Body of pancreas (tissue), 4 donors: ENCODE measurements at regions not wholly inside any gene's neighbourhood (a gene's known extent, or its start where the extent isn't known, plus 50 kb on each side); places are given as distances from the start of the nearest gene placed in this dataset.

Source experiments
- ATAC-seq: fragments of 150-250 bp; one replicate; pipeline ENCODE4 v1.9.1; 2016
- DNase-seq, 4 donors: peaks; one replicate each; pipeline ENCODE4 v3.0.0-alpha.2; 2019
- H3K27ac ChIP-seq, 4 donors: fragments of 200-600 bp; sonication (generic); 1 replicate in 3 of 4; 2 replicates in 1 of 4; pipeline versions ENCODE4 v1.5.1 to v1.6.1; 2016 to 2019; ENCODE audit warnings: mild to moderate bottlenecking in 1 of 4, mixed read lengths in 1 of 4, moderate library complexity in 1 of 4
- H3K27me3 ChIP-seq, 2 donors: fragments of 200-600 bp; sonication (generic); one replicate each; pipeline ENCODE4 v1.6.0; 2016; ENCODE audit warnings: mild to moderate bottlenecking in 1 of 2
- H3K36me3 ChIP-seq, 2 donors: fragments of 200-600 bp; sonication (generic); replicated peaks in 1 of 2; 2 replicates each; pipeline ENCODE4 v1.5.1; 2016; ENCODE audit warnings: low read depth in 2 of 2; ENCODE audit not compliant: insufficient read depth in 1 of 2
- H3K4me1 ChIP-seq: fragments of 200-600 bp; sonication (generic); one replicate; pipeline ENCODE4 v1.6.0; 2016
- H3K4me3 ChIP-seq, 2 donors: fragments of 200-600 bp; sonication (generic); 1 replicate in 1 of 2; 2 replicates in 1 of 2; pipeline ENCODE4 v1.5.1; 2016 to 2019
- H3K9me3 ChIP-seq, 3 donors: fragments of 200-600 bp; sonication (generic); 1 replicate in 2 of 3; 2 replicates in 1 of 3; pipeline ENCODE4 v1.5.1; 2016
- POLR2A ChIP-seq, 3 donors: fragments of 450-650 bp; IDR thresholded peaks; one replicate each; pipeline ENCODE4 v1.6.1; 2016; ENCODE audit warnings: antibody characterized with exemption in 3 of 3, mild to moderate bottlenecking in 2 of 3
- WGBS, 2 donors: methylation state at CpG; one replicate each; pipeline ENCODE4 v1.1.5; 2017; 5-methylcytosine and 5-hydroxymethylcytosine counted together
- intact Hi-C: fragments of 100-400 bp; cut with DNase I; formaldehyde crosslinking; loops from one replicate; pipeline ENCODE4 v1.15.1; 2023
- TF ChIP-seq, protein P1 (sequence below), 7 experiments: fragments of 450-650 bp in 4 of 7; fragments of 200-600 bp in 3 of 7; sonication (generic) in 3 of 7; IDR thresholded peaks; one replicate each; pipeline ENCODE4 v1.5.1; 2016 to 2019; ENCODE audit warnings: antibody characterized with exemption in 7 of 7

GRCh38 chr6:100112855-100113508 is 119.0 kb upstream of the MCHR2 start:
- Histone ChIP-seq H3K36me3 (no peaks in the 10 kb centered on the region), H3K4me1 (no peaks in the 10 kb centered on the region), H3K4me3 (no peak overlapping the region), H3K27ac (no peak overlapping the region), H3K9me3 (no peaks in the 10 kb centered on the region), H3K27me3 (no peaks in the 10 kb centered on the region)
- TF ChIP-seq, protein P1, sequence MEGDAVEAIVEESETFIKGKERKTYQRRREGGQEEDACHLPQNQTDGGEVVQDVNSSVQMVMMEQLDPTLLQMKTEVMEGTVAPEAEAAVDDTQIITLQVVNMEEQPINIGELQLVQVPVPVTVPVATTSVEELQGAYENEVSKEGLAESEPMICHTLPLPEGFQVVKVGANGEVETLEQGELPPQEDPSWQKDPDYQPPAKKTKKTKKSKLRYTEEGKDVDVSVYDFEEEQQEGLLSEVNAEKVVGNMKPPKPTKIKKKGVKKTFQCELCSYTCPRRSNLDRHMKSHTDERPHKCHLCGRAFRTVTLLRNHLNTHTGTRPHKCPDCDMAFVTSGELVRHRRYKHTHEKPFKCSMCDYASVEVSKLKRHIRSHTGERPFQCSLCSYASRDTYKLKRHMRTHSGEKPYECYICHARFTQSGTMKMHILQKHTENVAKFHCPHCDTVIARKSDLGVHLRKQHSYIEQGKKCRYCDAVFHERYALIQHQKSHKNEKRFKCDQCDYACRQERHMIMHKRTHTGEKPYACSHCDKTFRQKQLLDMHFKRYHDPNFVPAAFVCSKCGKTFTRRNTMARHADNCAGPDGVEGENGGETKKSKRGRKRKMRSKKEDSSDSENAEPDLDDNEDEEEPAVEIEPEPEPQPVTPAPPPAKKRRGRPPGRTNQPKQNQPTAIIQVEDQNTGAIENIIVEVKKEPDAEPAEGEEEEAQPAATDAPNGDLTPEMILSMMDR (IDR thresholded peaks at IDR 0.05) = no peak
- TF ChIP-seq POLR2A (IDR thresholded peaks at IDR 0.05) = no peak
- ATAC-seq (no peak), DNase-seq (no peak)
- intact Hi-C loops = no loop called here
- WGBS, 2 donors = 62 to 64% methylated on average over 8 of the region's 8 CpGs

DNA sequence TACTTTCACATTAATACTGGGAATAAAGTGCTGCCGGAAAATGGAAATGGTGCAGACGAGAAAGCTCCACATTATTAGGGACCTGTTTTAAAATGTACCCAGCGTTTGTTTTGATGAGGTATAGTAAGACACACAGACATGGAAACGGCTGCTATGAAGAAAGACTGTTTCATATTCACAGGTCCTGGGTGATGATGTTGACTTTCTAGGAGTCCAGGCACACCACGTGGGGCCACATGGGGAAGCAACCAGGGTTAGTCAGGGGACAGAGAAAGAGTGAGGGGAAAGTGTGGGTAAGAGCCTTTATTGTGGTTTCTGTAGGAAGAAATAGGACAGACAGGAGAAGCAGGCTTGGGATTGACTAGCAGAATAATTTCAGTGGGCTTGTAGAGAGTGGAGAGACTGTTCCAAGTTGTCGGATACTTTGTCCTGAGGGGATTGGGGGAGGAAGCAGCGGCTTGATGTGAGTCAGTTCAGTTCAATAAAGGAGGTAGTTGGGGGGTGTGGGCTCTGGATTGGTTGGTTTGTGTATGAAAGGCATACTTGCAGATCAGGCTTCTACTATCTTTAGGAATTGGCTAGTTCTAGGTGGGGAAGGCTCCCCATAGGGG is 112.0 kb upstream of the MCHR2 start:
- 50 to 56% methylated on average over 7 of the region's 7 CpGs for WGBS, 2 donors
- Histone ChIP-seq H3K4me1 (no peaks in the 10 kb centered on the region), H3K4me3 (no peak overlapping the region), H3K36me3 (no peaks in the 10 kb centered on the region), H3K27ac (no peak overlapping the region), H3K27me3 (no peaks in the 10 kb centered on the region), H3K9me3 (no peaks in the 10 kb centered on the region)
- TF ChIP-seq, protein P1 (IDR thresholded peaks at IDR 0.05) = no peak
- no peak for TF ChIP-seq POLR2A (IDR thresholded peaks at IDR 0.05)
- DNase-seq = no peak
- no peak for ATAC-seq
- intact Hi-C loops = loop anchor here (10.0 kb wide), 1 partner anchor 559 kb away; no protein-coding TSS in a partner anchor

DNA sequence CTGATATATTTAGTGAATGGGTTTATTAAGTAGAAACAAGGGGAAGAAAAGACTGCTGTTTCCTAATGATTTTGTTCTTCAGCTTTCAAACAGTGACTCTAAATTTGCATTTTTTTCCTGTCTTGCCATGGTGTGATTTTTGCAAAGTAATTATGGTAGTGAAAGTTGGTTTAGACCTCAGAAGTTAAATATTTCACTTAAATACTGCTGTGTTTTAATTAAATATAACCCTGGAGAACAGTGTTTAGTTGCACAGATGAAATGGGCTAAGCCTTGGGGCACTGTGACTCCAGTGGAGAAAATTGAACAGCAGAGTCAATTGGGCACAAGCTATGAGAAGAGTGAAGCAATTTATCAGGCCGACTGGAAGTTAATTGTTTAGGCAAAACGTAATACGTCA is 111.1 kb upstream of the MCHR2 start:
- intact Hi-C loops = loop anchor here (10.0 kb wide), 1 partner anchor 560 kb away; no protein-coding TSS in a partner anchor
- no peak overlapping the region for H3K4me3 ChIP-seq
- ATAC-seq = no peak
- WGBS, 2 donors = 22 to 31% methylated on average over 3 of the region's 3 CpGs
- no peak for DNase-seq
- TF ChIP-seq POLR2A (IDR thresholded peaks at IDR 0.05) = no peak
- TF ChIP-seq, protein P1 (IDR thresholded peaks at IDR 0.05) = no peak
- H3K9me3 ChIP-seq = no peaks in the 10 kb centered on the region
- no peaks in the 10 kb centered on the region for H3K4me1 ChIP-seq
- H3K36me3 ChIP-seq = no peaks in the 10 kb centered on the region
- H3K27me3 ChIP-seq = no peaks in the 10 kb centered on the region
- H3K27ac ChIP-seq = no peak overlapping the region

DNA sequence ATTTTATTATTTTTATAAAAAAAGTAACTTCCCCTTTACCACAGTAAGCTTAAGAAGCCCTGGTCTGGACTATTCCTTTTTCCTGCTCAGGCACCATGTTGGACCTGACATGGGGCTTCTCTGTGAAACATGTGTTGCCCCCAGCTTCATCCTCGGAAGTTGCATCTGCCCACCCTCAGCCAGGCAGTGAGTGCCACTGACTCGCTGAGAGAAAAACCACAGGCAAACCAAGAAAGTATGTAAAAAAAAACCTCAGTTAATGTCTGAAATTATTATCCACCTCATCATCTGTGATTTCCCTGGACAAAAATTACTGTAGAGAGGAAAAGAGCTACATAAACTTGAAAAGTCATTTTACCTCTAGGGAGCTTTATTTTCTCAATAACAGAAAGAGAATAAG is 109.9 kb upstream of the MCHR2 start:
- no peak overlapping the region for H3K27ac ChIP-seq
- TF ChIP-seq POLR2A (IDR thresholded peaks at IDR 0.05) = no peak
- TF ChIP-seq, protein P1 (IDR thresholded peaks at IDR 0.05) = no peak
- no peaks in the 10 kb centered on the region for H3K27me3 ChIP-seq
- DNase-seq (no peak), ATAC-seq (no peak)
- H3K4me3 ChIP-seq = no peak overlapping the region
- no peaks in the 10 kb centered on the region for H3K9me3 ChIP-seq
- no peaks in the 10 kb centered on the region for H3K36me3 ChIP-seq
- H3K4me1 ChIP-seq = no peaks in the 10 kb centered on the region
- intact Hi-C loops = loop anchor here (10.0 kb wide), 1 partner anchor 561 kb away; no protein-coding TSS in a partner anchor
- WGBS, 2 donors = 70 to 78% methylated on average over 2 of the region's 2 CpGs
